ENCODE measurements at regions not wholly inside any gene's neighbourhood (a gene's known extent, or its start where the extent isn't known, plus 50 kb on each side); places are given as distances from the start of the nearest gene placed in this dataset.
A peak's percentile ranks its signal among the peaks of the same experiment; 100 is the strongest.

GRCh38 chr15:79230766-79231165 lies 51.8 kb upstream of the ANKRD34C start:
- DNase-seq, result no peak

GRCh38 chr15:79222808-79223207 lies 59.7 kb upstream of the ANKRD34C start:
- no peak for DNase-seq

GRCh38 chr15:79221696-79222095 lies 60.8 kb upstream of the ANKRD34C start:
- DNase-seq, result no peak

GRCh38 chr15:79219393-79220056 lies 63.0 kb upstream of the ANKRD34C start:
- DNase-seq, result no peak

- no peak for DNase-seq
Observed at GRCh38 chr15:79218588-79219200, 63.8 kb upstream of the ANKRD34C start.

- DNase-seq, result no peak
Observed at GRCh38 chr15:79213650-79214049, 68.9 kb upstream of the ANKRD34C start.

GRCh38 chr15:79212589-79213157 lies 69.8 kb upstream of the ANKRD34C start:
- no peak for DNase-seq

GRCh38 chr15:79211481-79211880 lies 71.0 kb upstream of the ANKRD34C start:
- no peak for DNase-seq

- DNase-seq, result no peak
Observed at GRCh38 chr15:79209690-79210089, 72.8 kb upstream of the ANKRD34C start.

GRCh38 chr15:79209116-79209515 lies 73.4 kb upstream of the ANKRD34C start:
- no peak for DNase-seq

GRCh38 chr15:79208179-79208578 lies 74.3 kb upstream of the ANKRD34C start:
- DNase-seq, result no peak

GRCh38 chr15:79206940-79207339 lies 75.6 kb upstream of the ANKRD34C start:
- DNase-seq, result no peak

GRCh38 chr15:79204886-79205675 lies 77.4 kb upstream of the ANKRD34C start:
- DNase-seq, result no peak

GRCh38 chr15:79198461-79198860 lies 84.1 kb upstream of the ANKRD34C start:
- DNase-seq, result no peak

GRCh38 chr15:79197285-79197684 lies 85.2 kb upstream of the ANKRD34C start:
- DNase-seq, result no peak

- no peak for DNase-seq
Observed at GRCh38 chr15:79195802-79196201, 86.7 kb upstream of the ANKRD34C start.

- DNase-seq, result no peak
Observed at GRCh38 chr15:79195239-79195638, 87.3 kb upstream of the ANKRD34C start.

- DNase-seq, result no peak
Observed at GRCh38 chr15:79194386-79194785, 88.1 kb upstream of the ANKRD34C start.

- DNase-seq, result no peak
Observed at GRCh38 chr15:79193549-79193948, 89.0 kb upstream of the ANKRD34C start.

- no peak for DNase-seq
Observed at GRCh38 chr15:79193103-79193502, 89.4 kb upstream of the ANKRD34C start.

- DNase-seq, result peak in 1 of 5 experiments; percentile 65
Observed at GRCh38 chr15:79192462-79193036, 90.0 kb upstream of the ANKRD34C start.

- DNase-seq, result no peak
Observed at GRCh38 chr15:79190093-79190492, 92.4 kb upstream of the ANKRD34C start.

- no peak for DNase-seq
Observed at GRCh38 chr15:79186616-79187015, 95.9 kb upstream of the ANKRD34C start.

All from T-helper 2 cell (primary cell).